ENCODE measurements at regions not wholly inside any gene's neighbourhood (a gene's known extent, or its start where the extent isn't known, plus 50 kb on each side); places are given as distances from the start of the nearest gene placed in this dataset.

DNA sequence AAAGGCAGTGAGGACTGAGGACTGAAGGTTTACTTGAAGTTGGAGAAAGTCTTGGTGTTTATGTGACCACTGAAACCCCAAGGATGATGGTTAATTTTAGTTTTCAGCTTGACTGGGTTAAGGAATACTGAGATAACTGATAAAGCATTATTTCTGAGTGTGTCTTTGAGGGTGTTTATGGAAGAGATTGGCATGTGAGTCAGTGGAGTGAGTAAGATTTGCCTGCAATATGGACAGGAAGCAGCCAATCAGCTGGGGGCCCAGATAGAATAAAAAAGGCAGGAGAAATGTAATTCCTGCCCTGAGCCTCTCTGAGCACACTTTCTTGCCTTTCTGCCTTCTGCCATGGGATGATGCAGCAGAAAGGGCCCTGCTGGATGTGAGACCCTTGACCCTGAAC is 92.4 kb downstream of the KBTBD8 start:
- TF ChIP-seq, protein P1, sequence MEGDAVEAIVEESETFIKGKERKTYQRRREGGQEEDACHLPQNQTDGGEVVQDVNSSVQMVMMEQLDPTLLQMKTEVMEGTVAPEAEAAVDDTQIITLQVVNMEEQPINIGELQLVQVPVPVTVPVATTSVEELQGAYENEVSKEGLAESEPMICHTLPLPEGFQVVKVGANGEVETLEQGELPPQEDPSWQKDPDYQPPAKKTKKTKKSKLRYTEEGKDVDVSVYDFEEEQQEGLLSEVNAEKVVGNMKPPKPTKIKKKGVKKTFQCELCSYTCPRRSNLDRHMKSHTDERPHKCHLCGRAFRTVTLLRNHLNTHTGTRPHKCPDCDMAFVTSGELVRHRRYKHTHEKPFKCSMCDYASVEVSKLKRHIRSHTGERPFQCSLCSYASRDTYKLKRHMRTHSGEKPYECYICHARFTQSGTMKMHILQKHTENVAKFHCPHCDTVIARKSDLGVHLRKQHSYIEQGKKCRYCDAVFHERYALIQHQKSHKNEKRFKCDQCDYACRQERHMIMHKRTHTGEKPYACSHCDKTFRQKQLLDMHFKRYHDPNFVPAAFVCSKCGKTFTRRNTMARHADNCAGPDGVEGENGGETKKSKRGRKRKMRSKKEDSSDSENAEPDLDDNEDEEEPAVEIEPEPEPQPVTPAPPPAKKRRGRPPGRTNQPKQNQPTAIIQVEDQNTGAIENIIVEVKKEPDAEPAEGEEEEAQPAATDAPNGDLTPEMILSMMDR (conservative IDR thresholded peaks at IDR 0.05; ENCODE audit: low read length) = no peak
- no peak for TF ChIP-seq EZH2phosphoT487 (IDR thresholded peaks at IDR 0.05; ENCODE audit: borderline replicate concordance)
